ENCODE measurements at regions not wholly inside any gene's neighbourhood (a gene's known extent, or its start where the extent isn't known, plus 50 kb on each side); places are given as distances from the start of the nearest gene placed in this dataset.
"Not testable (repeated sequence)": the region's sequence is repeated elsewhere in the genome, so short reads cannot be mapped to it uniquely, and the experiment has no call there.

DNA sequence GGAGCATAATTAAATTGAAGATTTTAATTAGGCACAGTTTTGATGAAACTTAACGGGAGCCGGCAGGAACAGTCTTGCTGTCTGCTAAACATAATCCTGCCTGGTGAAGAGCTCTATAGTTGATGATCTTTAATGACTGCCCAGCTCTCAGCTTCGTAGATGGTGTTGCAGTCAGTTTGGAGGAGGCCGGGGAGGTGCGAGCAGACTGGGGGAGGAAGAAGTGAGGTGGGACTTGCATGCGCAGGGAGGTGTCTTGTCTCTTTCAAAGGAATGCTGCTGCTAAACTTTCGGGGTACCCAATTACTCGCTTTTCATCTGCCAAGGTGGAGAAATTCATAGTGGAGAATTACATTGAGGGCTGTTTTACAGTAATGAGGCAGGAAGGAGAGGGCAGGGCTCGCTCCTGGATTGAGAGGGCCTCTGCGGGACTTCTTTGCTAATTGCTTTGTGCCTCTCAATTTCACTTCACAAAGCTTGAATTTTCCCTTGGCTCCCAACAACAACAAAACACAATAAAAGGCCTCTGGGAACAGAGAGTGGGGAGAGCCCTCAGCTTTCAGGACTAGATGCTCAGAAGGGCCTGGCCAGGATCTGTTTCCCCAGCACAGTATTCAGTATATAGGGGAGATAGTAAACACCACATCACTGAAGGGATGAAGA lies 257.9 kb upstream of the ADRA1B start:
- DNase-seq, result no peak

DNA sequence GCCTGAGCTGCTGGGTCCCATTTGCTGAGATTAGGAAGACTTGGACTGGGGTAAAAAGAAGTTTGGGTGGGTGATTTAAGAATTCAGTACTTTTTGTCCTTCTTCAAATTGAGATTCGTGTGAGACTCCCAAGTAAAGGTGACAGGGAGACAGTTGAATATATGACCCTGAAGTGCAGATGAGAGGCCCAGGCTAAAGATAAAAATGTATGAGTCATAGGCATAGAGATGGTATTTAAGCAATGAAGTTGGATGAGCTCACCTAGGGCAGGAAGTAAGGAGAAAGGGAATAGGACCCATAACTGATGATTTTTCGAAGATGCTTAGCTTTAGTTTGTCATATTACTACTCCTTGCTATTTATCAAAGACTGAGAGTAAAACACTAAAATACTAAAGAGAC lies 255.9 kb upstream of the ADRA1B start:
- no peak for DNase-seq

DNA sequence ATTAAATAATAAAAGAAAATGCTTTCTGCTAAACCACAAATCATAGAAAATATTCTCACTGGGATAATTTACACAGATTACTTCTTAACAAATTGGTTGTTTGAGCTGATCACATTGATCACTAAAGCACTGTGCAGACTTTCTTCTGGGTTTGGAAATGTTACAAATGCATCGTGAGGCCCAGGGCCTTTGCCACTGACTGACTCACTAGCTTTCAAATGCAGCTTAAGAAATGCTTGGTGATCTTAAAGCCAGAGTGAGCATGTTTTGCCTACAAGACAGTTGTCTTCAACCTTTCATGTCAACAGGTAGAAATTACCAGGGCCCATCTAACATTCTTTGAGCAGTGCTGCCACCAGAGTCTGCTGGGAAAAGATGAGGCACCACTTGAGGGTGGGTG lies 252.3 kb upstream of the ADRA1B start:
- DNase-seq, result no peak

DNA sequence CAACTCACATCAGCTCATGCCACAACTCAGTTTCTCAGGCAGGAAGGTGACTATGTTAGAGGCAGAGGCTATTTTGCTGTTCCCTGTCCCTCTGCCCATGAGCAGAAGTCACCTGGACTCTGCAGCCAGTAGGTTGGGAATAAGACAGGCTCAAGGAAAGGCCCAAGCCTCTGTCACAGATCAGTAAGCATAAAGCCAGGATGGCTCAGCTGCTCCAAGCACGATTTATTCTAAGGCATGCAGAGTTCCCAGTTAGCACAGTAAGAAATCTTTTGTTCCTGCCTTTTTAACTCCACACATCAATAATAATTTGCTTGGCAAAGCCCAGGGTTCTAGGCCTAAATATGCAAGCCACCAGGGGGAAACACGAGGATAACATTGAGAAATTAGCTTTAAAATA lies 249.0 kb upstream of the ADRA1B start:
- DNase-seq, result no peak

DNA sequence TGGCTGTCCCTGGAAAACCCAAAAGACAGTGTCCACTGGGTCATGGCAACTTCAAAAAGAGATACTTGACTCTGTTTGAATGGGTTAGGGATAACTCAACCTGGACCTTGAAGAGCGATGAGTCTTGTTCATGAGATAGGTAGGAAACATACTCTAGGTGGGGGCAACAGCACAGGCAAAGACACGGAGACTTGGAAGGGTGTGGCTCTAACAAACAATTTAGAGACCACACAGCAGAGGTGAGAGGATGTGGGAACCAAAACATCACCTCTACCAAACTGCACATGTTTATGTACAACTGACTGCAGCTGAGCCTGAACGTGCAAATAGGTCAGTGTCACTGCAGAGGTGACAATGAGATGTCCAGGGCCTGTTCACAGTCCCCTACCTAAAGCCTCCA lies 247.7 kb upstream of the ADRA1B start:
- DNase-seq, result no peak

DNA sequence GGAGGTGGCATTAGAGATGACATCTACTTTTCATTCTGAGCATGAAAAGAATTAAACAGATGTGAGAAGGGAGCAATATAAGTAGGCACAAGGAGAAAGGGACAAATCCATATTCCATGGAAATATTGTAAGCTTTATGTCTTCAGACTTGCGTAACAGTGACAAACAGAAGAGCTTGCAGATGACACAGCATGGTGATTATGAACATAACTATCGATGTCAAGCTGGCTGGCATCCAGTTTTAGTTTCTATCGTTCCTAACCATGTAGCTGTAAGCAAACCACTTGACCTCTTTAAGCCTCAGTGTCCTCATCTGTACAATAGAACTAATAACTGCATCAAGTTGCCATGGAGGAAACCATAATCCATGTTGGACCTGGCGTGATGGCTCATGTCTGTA lies 246.7 kb upstream of the ADRA1B start:
- no peak for DNase-seq

DNA sequence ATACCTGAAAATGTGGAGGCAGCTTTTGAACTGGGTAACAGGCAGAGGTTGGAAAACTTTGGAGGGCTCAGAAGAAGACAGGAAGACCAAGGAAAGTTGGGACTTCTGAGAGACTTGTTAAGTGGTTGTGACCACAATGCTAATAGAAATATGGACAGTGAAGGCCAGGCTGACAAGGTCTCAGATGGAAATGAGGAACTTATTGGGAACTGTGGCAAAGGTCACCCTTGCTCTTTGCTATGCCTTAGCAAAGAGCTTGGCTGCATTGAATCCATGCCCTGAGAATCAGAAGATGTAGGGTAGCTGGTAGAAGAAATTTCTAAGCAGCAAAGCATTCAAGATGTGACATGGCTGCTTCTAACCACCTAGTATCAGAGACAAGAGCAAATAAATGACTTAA lies 244.4 kb upstream of the ADRA1B start:
- DNase-seq, result no peak

DNA sequence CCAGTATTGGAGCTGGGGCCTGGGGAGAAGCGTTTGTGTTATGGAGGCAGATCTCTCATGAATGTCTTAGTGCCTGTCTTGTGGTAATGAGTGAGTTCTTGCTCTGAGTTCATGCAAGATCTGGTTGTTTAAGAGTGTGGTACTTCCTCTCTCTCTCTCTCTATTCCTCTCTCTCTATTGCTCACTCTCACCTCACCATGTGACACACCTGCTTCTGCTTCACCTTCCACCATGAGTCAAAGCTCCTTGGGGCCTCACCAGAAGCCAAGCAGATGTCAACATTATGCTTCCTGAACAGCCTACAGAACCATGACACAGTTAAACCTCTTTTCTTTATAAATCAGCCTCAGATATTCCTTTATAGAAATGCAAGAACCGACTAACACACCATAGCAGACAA lies 242.7 kb upstream of the ADRA1B start:
- no peak for DNase-seq

DNA sequence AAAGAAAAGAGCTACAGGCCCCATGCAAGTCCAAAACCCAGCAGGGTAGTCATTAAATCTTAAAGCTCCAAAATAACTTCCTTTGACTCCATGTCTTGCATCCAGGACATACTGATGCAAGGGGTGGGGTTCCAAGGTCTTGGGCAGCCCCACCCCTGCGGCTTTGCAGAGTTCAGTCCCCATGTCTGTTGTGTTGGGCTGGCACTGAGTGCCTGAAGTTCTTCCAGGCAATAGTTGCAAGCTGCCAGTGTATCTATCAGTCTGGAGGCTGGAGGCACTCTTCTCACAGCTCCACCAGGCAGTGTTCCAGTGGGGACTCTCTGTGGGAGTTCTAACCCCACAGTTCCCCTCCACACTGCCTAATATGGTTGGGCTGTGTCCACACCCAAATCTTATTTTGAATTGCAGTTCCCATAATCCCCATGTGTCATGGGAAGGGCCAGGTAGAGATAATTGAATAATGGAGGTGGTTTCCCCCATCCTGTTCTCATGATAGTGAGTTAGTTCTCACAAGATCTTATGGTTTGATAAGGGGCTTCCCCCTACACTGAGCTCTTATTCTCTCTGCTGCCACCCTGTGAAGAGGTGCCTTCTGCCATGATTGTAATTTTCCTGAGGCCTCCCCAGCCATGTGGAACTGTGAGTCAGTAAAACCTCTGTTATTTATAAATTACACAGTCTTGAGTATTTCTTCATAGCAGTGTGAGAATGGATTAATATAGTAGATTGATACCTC lies 237.5 kb upstream of the ADRA1B start:
- no peak for DNase-seq

DNA sequence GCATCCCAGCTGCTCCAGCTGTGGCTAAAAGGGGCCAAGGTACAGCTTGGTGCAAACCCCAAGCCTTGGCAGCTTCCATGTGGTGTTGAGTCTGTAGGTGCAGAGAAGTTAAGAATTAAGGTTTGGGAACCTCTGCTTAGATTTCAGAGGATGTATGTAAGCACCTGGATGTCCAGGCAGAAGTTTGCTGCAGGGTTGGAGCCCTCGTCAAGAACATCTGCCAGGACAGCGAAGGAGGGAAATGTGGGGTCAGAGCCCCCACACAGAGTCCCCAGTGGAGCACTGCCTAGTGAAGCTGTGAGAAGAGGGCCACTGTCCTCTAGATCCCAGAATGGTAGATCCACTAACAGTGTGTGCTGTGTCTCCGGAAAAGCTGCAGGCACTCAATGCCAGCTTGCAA lies 236.2 kb upstream of the ADRA1B start:
- no peak for DNase-seq

DNA sequence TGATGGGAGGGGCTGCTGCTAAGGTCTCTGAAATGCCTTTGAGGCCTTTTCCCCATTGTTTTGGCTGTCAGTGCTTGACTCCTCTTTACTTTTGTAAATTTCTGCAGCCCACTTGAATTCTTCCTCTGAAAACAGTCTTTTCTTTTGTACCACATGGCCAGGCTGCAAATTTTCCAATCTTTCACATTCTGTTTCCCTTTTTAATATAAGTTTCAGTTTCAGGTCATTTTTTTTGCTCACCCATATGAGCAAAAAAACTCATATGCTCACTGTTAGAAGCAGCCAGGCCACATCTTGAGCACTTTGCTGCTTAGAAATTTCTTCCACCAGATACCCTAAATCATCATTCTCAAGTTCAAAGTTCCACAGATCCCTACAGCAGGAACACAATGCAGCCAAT lies 234.6 kb upstream of the ADRA1B start:
- DNase-seq, result no peak

DNA sequence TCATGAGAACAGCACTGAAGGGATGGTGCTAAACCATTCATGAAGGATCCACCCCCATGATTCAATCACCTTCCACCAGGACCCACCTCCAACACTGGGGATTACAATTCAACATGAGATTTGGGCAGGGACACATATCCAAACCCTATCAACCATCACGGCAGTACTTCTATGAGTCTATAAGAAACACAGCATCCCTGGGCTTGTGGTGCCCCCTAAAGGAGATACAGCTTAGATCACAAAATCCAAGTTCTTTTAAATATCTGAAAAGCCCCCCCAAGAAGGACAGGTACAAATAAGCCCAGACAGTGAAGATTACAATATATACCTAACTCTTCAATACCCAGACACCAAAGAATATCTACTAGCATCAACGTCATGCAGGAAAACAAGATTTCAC lies 233.7 kb upstream of the ADRA1B start:
- no peak for DNase-seq

DNA sequence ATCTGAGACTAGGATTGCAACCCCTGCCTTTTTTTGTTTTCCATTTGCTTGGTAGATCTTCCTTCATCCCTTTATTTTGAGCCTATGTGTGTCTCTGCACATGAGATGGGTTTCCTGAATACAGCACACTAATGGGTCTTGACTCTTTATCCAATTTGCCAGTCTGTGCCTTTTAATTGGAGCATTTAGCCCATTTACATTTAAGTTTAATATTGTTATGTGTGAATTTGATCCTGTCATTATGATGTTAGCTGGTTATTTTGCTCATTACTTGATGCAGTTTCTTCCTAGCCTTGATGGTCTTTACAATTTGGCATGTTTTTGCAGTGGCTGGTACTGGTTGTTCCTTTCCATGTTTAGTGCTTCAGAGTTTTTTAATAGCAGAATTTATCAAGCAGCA lies 228.4 kb upstream of the ADRA1B start:
- DNase-seq, result not testable (repeated sequence)

DNA sequence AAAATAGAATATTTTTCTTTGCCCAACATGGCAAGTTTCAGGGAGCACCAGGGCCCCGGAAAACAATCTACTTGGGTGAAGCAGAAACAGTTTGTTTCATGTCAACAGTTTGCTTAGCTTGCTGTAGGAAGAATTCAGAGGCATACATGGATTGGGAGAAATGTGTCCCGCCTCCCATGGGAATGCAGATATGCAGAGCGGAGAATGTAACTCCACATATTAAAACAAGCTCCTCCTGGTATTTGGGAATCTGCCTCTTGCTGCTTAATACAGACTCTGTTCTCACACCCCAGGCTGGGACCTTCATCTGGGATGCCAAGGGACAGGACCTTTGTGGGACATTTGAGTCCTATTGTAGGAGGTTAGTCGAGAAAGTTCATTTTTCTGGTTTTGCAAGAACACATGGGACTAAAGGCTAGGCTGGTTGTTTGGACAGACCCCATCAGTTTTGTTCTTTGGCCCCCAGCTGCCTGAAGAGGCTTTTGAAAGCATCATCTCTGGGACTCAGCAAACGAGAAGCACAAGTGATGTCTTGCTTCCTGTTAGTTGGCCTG lies 220.5 kb upstream of the ADRA1B start:
- DNase-seq, result no peak

DNA sequence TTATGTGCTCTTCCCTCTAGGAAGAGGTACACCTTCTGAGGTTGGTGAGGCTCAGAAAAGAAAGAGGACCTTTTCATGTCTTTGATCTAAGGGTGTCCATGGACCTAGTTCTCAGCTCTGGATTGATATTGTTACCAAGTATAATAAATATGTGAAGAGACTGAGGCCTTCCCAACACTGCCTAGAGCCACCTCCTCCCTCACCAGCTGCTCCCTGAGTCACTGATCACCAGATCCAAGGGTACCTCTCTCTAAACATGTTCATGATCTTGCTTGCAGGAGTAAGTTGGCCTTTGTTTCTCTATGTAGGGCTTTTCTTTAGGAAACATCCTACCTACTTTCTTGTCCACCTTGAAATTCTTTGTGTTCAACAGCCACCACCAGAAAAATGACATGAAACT lies 218.8 kb upstream of the ADRA1B start:
- DNase-seq, result no peak

DNA sequence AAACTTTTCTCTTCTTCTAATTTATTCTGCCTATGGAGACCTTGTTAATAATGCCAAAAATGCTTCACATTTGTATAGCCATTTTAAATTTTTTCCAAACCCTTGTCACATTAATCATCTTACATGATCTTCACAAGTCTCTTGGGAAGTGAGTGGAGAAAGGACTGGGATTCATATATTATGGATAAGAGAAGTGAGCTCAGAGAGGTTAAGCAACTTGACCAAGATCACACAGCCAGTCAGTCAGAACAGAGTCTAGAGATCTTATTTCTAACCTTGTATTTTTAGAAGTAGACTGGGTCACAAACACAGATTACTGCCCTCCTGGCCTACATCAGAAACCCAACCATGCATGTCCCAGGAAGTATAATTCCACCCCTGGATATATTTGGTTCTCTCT lies 218.0 kb upstream of the ADRA1B start:
- no peak for DNase-seq

DNA sequence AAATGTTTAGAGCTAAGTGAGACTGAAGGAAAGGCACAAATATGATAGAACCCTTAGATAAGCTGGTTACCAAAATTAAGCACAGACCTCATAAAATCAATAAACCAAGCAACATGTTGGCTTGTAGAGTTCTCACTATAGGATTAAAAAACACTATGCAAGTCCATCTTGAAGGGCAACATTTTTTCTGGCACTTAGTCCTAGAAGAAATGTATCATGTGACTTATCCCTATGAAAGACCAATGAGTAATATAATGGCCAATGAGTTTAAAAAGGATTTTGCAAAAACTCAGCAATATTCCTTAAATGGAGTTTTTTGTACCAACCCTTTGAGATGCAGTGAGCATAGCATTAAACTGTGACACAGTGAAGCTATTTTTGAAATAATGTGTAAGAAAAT lies 216.3 kb upstream of the ADRA1B start:
- no peak for DNase-seq

DNA sequence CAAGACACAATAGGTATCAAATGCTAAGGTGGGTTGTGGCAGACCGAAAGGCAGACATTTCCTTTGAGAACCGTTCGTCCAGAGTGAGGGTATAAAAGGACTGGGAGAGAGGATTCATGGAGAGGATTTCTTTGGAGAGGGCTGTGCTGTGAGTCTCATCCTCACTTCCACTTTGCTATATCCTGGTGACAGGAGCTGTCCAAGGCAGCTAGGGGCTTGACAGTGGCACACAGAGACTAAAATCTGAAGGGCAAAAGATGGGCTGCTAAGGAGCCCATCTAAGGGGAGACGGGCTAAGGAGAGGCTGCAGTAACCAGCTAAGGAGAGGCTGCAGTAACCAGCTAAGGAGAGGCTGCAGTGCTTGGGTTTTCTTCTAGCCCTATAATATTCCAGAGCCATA lies 214.0 kb upstream of the ADRA1B start:
- no peak for DNase-seq

DNA sequence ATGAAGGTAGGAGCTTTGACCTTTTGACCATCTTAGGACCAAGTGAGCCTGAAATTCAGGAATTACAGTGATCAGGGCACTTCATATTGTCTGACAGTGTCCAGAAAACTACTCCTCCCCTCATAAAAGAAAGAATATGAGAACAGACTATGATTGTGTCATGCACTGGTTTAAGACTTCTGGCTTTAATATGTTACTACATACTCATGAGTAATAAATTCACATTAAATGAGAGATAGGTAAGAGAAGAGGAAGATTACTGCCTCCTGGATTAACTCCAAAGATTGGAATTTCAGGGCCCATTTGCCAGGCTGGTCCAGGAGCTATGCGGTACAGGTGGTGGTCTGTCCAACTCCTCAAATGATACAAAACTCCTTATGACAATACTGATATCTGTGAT lies 213.5 kb upstream of the ADRA1B start:
- DNase-seq, result no peak

DNA sequence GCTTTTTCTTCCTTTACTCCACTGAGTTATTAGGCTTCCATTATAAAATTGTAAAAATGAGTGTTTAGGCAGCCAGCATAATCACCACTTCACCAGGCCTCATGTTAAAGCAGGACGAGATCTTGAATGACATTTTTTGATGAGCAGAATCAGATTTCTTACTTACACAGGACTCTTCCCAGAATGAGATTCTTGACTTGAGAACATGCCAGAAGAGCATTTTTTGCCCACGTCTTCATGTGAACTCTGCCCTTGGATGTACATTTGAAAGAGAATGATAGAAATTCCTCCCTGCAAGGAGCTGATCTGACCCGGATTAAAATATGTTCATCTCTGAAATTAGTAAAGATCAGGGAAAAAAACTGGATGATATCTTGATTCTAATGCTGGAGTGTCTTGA lies 212.1 kb upstream of the ADRA1B start:
- DNase-seq, result no peak

DNA sequence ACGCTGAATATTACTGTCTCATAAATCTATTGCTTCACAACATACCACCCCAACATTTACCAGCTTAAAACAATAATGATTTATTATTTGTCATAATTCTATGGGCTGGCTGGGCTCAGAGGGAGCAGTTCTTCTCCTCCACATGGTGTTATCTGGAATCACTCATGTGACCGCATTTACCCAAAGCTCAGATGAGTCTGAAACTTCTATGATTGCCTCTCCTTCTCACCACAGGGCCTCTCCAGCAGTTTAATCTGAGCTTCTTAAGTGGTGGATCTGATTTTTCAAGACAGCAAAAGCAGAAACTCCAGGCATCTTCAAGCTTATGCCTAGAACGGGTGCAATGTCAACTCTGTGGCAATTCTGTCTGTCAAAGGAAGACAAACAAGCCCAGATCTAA lies 210.3 kb upstream of the ADRA1B start:
- no peak for DNase-seq

DNA sequence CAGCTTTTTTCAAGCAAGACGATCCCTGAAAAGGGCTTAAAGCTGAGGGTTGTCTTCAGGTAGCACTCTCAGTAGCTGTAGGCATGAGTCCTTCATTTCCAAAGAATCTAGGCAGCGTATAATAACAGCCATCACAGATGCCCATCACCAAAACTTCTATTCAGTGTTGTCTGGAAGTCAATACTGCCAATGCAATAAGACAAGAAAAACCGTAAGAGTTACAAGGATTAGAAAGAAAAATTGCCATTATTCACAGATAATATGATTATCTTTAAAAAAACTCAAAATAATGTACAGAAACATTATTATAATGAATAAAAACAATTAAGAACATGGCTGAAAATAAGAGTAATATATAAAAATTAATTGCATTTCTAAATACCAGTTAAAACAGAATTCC lies 208.2 kb upstream of the ADRA1B start:
- no peak for DNase-seq

DNA sequence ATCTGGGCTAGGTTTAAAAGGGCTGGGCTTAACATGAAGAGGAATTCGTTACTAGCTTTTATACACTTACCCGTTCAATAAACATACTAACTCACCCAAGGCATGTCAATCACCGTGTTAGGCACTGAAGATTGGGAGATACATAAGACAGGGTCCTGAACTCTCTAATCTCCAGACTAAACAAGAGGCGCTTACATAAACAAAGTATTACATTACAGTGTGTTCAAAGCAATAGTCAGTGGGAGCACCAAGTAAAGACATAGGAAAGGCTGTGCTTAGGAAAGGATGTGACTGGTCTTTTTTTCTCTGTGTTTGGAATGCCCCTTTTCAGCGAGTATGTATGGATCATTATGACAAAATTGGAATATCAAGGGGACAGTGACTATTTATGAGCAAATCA lies 203.6 kb upstream of the ADRA1B start:
- no peak for DNase-seq

DNA sequence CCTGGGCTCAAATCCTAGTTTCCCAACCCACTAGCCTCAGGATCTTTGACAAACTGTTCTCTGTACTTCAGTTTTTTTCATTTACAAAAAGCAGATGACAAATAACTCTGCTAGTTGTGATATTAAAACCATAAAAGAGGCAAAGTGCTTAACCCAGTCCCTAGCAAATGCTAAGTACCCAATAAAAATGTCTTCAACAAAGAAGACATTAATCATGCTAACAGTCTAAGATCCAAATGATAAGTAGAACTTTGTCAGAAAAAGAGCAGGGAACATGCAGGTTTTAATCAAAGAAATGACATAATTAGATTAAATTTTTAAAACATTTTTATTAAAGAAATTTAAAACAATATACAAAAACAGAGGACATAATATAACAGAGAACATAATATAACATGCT lies 203.0 kb upstream of the ADRA1B start:
- no peak for DNase-seq

DNA sequence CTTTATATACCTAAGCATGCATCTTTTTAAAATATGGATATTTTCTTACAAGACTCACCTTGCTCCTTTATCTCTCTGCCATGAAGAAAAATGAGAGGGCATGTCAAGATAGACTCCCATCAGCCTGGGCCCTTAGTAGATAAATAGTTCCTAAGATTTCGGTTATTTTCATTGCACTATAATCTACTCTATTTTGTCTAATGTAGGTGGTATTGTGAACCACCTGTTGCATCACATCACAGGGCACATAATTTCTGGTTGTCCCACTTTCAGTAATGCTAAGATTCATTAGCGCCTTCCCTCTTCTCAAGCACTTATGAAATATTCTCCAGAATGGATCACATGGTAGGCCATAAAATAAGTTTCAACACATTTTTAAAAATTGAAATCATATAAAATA lies 202.5 kb upstream of the ADRA1B start:
- DNase-seq, result no peak
